H1 (cell line): ENCODE measurements at regions not wholly inside any gene's neighbourhood (a gene's known extent, or its start where the extent isn't known, plus 50 kb on each side); places are given as distances from the start of the nearest gene placed in this dataset.

Experiments used
- CHD2 ChIP-seq: IDR thresholded peaks from 2 replicates; pipeline ENCODE4 v1.6.1; 2012; ENCODE audit warnings: low read length, improper control_type of control experiment
- E2F6 ChIP-seq: IDR thresholded peaks from 2 replicates; pipeline ENCODE4 v1.6.1; 2012; ENCODE audit warnings: inconsistent platforms
- EGR1 ChIP-seq: IDR thresholded peaks from 2 replicates; pipeline ENCODE4 v1.6.1; 2011; ENCODE audit warnings: low read depth, low read length, borderline replicate concordance
- FOSL1 ChIP-seq: IDR thresholded peaks from 2 replicates; pipeline ENCODE4 v1.6.1; 2011; ENCODE audit warnings: mild to moderate bottlenecking, low read depth, low read length, moderate library complexity; ENCODE audit not compliant: insufficient read depth
- HDAC6 ChIP-seq: IDR thresholded peaks from one replicate; pipeline ENCODE4 v1.7.1; 2012; ENCODE audit warnings: low read depth, mild to moderate bottlenecking, inconsistent platforms, low read length, moderate library complexity
- JUN ChIP-seq: IDR thresholded peaks from 2 replicates; pipeline ENCODE4 v1.6.1; 2011; ENCODE audit warnings: low read depth, mild to moderate bottlenecking, improper control_type of control experiment, low read length
- MAX ChIP-seq: IDR thresholded peaks from 2 replicates; pipeline ENCODE4 v1.6.1; 2012; ENCODE audit warnings: inconsistent platforms

- TF ChIP-seq E2F6: no peak
- TF ChIP-seq HDAC6: no peak
- TF ChIP-seq JUN: no peak
- TF ChIP-seq FOSL1: no peak
- no peak for TF ChIP-seq CHD2
- TF ChIP-seq EGR1: no peak
- TF ChIP-seq MAX: no peak
Observed at GRCh38 chr13:34020388-34020787, 202.4 kb downstream of the RFC3 start (continued).
